ENCODE measurements at regions not wholly inside any gene's neighbourhood (a gene's known extent, or its start where the extent isn't known, plus 50 kb on each side); places are given as distances from the start of the nearest gene placed in this dataset.
A peak's percentile ranks its signal among the peaks of the same experiment; 100 is the strongest.
"Not testable (repeated sequence)": the region's sequence is repeated elsewhere in the genome, so short reads cannot be mapped to it uniquely, and the experiment has no call there.

GRCh38 chr14:49946320-49947141, 53.6 kb downstream of the ARF6 start:
- DNase-seq (ENCODE audit: low read depth): peak; percentile 73

DNA sequence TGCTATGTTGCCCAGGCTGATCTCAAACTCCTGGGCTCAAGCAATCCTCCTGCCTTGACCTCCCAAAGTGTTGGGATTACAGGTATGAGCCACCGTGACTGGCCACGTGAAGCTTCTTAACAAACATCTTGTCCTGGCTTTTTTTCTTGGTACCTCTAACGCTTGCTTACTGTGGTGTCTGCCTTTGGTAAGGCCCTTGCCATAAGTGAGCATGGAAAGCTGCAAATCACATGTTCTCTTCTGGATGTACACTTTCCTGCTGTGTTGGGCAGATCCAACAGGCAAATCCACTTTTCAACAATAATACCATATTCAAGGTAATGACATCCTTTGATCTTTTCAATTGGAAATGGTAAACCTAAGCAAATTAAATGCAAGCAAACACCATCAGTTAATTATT, 54.6 kb downstream of the ARF6 start:
- no peak for DNase-seq (ENCODE audit: low read depth)

DNA sequence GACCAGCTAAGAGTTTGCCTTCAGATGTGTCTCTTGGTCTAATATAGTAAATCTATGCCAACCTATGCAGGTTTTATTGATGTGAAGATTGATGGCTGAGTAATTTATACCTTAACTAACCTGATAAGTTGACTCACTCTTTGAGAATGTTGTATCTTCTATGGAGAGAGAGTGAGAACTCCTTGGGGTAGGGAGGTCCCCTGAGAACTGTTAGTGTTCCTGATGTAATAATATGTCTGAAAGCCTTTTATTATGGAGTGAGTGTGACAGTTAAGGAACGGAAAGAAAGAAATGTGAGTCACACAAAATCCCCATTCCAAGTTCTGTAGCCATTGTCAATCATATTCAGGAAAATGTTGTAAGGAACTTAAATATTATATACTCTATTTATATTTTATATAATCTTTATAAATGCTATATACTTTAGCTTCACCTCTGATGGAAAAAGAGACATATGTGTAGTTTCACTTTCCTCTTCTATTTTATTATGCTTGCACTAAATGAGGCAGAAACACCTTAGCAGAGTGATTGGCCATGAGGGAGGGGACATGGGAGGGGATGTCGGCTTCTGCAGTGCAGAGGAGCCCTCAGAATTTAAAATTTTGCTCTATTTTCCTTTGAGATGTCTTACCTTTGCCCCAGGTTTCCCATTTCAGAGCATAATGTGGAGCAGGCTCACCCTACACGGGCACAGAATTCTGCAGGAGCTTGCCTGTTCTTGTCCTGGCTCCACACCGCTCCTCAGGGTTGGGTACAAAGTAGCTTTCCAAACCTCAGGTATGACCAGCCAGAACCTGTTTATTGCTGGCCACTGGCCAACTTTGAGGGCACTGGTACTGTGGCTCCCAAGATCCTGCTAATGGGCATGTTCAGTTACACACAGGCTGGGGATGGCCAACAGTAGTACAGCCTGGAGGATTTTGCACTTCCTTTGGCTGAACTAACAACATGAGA, 57.7 kb downstream of the ARF6 start:
- no peak for DNase-seq (ENCODE audit: low read depth)

GRCh38 chr14:49951229-49951607, 58.3 kb downstream of the ARF6 start:
- no peak for DNase-seq (ENCODE audit: low read depth)

DNA sequence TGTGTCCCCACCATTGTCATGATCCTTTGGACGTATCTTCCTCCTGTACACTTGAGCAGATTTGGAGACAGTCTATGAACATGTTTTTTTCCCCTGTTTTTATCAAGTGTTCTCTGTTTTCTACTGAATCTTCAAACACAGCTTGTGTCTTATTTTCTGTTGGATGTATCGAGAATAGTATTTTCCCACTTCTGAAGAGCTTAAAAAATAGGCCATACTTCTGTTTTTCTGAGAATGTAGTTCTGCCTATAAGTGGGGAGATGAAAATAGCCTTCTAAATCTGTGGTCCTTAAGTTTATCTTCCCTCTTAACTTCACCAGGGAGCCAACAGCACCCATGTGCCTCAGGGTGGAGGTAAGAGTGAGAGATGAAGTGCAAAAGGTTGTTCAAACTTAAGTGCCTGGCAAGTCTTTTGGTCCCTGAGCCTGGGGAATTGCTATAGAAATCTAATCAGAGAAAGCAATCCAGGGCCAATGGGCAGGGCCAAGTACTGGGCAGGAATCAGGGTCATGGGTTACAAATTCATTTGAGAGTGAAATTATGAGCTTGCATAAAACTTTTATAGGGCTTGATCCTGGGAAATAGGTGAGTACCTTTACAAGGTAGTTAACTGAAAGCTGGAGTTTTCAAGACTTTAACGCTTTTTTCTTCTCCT, 58.9 kb downstream of the ARF6 start:
- DNase-seq (ENCODE audit: low read depth): no peak

- no peak for DNase-seq (ENCODE audit: low read depth)
Measured at GRCh38 chr14:49953196-49953595, 60.3 kb downstream of the ARF6 start.

- peak; percentile 73 for DNase-seq (ENCODE audit: low read depth)
Measured at GRCh38 chr14:49954171-49954631, 61.3 kb downstream of the ARF6 start.

DNA sequence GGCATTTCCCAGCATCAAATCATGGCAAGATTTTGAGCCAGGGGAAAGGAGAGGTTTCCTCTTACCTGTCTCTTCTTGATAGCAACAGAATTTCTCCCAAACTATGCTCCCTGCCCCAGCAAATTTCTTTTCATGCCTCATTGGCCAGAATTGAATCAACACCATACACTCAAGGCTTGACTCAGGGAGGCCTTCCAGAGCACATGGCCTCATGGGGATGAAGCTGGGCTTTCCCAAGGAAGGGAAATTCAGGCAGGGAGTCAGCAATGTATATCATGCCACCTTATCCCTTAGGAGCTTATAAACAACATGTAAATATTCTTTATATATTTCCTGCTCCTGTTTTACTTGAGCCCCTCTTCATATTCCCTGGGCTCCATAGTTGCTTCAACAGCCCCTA, 62.1 kb downstream of the ARF6 start:
- no peak for DNase-seq (ENCODE audit: low read depth)

- no peak for DNase-seq (ENCODE audit: low read depth)
Measured at GRCh38 chr14:49957089-49957852, 64.4 kb downstream of the ARF6 start.

GRCh38 chr14:49959822-49960408, 67.0 kb downstream of the ARF6 start:
- DNase-seq (ENCODE audit: low read depth): no peak

DNA sequence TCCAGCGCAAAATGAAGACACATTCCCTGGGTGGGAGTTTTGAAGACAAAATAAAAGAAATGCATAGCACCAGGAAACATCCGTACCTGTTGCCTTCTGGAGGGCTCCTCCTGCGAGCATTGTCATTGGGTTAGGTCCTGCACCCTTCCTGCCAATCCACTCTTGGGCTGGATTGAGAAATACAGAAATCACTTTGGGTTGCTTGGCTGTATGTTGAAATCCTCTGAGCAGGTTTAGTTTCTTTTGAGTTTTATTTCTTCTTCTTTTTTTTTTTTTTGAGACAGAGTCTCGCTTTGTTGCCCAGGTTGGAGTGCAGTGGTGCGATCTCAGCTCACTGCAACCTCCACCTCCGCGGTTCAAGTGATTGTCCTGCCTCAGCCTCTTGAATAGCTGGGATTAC, 67.6 kb downstream of the ARF6 start:
- DNase-seq (ENCODE audit: low read depth): peak; percentile 29

- DNase-seq (ENCODE audit: low read depth): peak; percentile 27
Measured at GRCh38 chr14:49961270-49962222, 68.7 kb downstream of the ARF6 start.

DNA sequence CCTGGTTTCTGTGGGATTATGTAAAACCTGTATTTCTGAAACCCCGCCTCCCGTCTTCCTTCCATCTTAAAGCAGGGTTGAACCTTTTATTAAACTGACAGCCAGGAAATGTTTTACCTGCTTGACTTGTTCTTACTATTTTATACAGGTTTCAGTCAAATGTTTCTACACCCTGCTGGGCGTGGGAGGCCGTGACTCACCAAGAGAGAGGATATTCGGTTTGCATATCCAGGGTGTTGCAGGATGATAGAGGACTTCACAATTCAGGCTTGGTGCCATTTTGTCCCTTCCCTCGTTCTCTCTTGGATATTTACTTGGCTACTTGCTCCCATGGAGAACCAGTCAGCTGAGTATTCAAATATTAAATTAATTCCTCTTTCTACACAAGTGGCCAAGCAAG, 69.7 kb downstream of the ARF6 start:
- DNase-seq (ENCODE audit: low read depth): no peak

GRCh38 chr14:49965068-49965651, 72.3 kb downstream of the ARF6 start:
- not testable (repeated sequence) for DNase-seq (ENCODE audit: low read depth)

GRCh38 chr14:49966304-49966809, 73.5 kb downstream of the ARF6 start:
- no peak for DNase-seq (ENCODE audit: low read depth)

DNA sequence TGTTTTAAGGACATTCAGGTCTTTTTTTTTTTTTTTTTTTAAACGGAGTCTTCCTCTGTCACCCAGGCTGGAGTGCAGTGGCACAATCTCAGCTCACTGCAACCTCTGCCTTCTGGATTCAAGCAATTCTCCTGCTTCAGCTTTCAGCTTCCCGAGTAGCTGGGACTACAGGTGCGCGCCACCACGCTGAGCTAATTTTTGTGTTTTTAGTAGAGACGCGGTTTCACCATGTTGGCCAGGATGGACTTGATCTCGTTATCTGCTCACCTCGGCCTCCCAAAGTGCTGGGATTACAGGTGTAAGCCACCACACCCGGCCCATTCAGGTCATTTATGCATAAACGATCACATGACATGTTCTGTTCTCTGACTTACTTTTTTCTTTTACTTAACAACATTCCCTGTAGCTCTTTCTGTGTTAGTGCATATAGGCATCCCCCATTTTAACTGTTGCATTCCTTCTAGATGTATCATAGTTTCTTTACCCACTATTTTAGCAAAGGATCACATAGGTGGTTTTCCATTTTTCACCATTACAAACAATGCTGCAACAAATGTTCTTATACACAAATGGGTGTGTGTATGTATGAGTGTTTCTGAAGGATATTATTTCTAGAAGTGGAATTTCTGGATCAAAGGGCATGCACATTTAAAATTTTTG, 74.2 kb downstream of the ARF6 start:
- DNase-seq (ENCODE audit: low read depth): no peak

GRCh38 chr14:49969961-49970360, 77.1 kb downstream of the ARF6 start:
- no peak for DNase-seq (ENCODE audit: low read depth)

GRCh38 chr14:49970474-49971147, 77.7 kb downstream of the ARF6 start:
- peak; percentile 80 for DNase-seq (ENCODE audit: low read depth)
